ENCODE measurements at regions not wholly inside any gene's neighbourhood (a gene's known extent, or its start where the extent isn't known, plus 50 kb on each side); places are given as distances from the start of the nearest gene placed in this dataset.
A peak's percentile ranks its signal among the peaks of the same experiment; 100 is the strongest.
"Not testable (repeated sequence)": the region's sequence is repeated elsewhere in the genome, so short reads cannot be mapped to it uniquely, and the experiment has no call there.

DNA sequence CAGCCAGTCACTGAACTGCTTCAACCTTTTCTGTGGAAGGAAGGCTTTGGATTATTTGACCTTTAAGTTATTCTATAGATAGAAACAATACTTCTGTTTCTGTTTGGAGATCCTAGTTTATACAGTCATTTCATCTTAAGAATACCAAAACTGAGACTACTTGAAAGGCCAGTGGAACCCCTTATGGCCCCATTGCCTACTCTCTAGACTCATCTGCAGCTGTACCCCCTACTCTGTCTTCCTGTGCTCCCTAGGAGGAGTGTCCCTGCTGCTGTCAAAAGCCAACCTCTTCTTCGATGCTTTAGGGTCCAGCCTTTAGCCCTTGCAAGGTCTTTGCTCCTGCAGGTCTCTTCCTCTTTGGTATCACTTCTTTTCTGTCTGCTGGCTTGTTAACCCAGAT, 169.6 kb downstream of the EDEM1 start:
- DNase-seq (ENCODE audit: low spot score) = no peak

DNA sequence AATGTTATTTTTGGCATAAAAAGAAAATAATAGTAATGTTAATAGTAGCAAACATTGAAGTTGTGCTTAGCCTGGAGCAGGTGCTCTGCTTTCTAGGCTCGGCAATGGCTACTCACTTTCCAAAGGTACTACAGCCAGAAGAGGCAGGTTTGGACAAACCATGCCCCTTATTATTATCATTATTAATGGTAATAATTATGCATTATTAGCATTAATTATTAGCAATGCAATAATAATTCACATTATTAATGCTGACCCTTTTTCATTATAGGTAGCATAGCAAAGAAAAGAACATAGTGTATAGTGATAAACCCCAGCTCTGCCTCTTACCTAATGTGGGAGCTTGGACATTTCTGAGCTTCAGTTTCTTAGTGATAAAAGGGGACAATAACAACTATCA, 171.4 kb downstream of the EDEM1 start:
- no peak for DNase-seq (ENCODE audit: low spot score)

DNA sequence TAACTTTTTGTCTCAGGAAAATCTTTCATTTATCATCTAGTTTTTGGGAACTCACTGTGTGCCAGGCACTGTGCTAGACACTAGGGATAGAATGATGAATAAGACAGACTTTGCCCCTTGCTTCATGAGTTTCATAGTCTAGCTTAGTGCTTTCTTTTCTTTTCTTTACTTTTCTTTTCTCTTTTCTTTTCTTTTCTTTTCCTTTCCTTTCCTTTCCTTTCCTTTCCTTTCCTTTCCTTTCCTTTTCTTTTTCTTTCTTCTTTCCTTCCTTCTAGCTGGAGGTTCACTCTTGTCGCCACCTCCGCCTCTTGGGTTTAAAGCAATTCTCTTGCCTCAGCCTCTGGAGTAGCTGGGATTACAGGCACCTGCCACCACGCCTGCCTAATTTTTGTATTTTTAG, 172.9 kb downstream of the EDEM1 start:
- DNase-seq (ENCODE audit: low spot score) = no peak

DNA sequence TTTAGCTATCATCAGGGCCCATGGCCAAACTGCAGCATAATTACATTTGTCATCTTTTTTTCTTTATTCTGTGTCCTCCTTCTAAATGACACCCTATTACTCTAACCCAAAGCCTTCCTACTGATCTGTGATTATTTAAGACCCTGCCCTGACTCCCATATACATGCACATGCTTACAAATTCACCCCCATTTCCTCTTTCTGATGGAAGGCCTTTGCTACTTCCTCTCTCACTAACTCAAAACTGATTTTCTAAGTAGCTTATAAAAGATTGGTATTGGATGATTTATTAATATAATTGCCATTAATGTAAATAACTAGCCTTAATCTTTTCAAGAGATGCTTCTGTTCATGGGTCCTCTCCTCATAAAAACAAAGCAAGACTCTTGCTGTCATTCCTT, 179.2 kb downstream of the EDEM1 start:
- DNase-seq (ENCODE audit: low spot score) = no peak

DNA sequence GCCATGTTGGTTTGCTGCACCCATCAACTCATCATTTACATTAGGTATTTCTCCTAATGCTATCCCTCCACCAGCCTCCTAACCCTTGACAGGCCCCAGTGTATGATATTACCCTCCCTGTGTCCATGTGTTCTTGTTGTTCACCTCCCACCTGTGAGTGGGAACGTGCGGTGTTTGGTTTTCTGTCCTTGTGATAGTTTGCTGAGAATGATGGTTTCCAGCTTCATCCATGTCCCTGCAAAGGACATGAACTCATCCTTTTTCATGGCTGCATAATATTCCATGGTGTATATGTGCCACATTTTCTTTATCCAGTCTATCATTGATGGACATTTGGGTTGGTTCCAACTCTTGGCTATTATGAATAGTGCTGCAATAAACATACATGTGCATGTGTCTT, 184.0 kb downstream of the EDEM1 start:
- DNase-seq (ENCODE audit: low spot score) = not testable (repeated sequence)

DNA sequence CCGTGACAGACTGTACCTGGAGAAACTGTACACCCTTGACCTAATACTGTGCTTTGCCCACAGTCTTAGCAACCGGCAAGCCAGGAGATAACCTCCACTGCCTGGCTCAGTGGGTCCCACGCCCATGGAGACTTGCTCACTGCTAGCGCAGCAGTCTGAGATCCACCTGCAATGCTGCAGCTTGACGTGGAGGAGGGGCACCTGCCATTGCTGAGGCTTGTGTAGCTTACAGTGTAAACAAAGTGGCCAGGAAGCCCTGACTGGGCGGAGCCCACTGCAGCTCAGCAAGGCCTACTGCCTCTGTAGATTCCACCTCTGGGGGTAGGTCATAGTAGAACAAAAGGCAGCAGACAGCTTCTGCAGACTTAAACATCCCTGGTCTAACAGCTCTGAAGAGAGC, 189.3 kb downstream of the EDEM1 start:
- no peak for DNase-seq (ENCODE audit: low spot score)

DNA sequence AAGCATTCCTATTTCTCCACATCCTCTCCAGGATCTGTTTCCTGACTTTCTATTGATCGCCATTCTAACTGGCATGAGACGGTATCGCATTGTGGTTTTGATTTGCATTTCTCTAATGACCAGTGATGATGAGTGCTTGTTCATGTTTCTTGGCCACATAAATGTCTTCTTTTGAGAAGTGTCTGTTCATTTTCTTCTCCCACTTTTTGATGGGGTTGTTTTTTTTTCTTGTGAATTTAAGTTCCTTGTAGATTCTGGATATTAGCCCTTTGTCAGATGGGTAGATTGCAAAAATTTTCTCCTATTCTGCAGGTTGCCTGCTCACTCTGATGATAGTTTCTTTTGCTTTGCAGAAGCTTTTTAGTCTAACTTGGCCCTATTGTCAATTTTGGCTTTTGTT, 191.8 kb downstream of the EDEM1 start:
- DNase-seq (ENCODE audit: low spot score) = not testable (repeated sequence)

DNA sequence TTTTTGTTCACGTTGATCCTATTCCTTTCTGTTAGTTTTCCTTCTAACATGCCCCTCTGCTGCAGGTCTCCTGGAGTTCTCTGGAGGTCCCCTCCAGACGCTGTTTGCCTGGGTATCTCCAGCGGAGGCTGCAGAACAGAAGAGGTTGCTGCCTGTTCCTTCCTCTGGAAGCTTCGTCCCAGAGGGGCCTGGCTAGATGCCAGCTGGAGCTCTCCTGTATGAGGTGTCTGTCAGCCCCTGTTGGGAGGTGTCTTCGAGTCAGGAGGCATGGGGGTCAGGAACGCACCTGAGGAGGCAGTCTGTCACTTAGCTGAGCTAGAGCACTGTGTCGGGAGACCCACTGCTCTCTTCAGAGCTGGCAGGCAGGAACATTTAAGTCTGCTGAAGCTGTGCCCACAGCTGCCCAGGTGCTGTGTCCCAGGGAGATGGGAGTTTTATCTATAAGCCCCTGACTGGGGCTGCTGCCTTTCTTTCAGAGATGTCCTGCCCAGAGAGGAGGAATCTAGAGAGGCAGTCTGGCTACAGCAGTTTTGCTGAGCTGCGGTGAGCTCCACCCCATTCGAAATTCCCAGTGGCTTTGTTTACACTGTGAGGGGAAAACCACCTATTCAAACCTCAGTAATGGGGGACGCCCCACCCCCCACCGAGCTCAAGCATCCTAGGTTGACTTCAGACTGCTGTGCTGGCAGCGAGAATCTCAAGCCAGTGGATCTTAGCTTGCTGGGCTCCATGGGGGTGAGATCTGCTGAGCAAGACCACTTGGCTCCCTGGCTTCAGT, 196.2 kb downstream of the EDEM1 start:
- not testable (repeated sequence) for DNase-seq (ENCODE audit: low spot score)

DNA sequence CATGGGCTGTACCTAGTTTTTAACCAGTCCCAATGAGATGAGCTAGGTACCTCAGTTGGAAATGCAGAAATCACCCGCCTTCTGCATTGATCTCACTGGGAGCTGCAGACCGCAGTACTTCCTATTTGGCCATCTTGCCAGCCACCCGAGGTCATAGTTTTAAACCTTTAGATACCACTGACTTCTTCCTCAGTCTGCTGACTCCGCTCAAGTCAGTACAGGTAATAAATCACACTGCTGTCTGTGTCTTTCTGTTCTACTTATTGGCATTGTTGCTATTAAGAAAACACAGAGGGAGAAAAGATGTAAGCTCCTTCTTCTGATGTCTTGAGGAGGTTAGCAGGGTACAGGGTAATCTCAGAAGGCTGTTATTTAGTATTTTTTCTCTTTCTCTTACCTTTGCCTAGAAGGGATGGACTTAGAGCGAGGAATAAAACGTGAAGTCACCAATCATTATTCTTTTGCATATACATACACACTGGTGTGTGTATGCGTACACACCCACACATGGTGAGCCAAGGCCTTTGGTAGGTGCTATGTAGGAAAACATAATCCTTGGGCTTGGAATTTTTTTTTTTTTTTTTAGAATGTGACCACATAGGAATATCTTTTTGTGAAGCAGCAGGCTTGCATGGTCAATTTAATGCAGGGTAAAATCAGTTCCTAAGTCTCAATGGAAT, 197.2 kb downstream of the EDEM1 start:
- no peak for DNase-seq (ENCODE audit: low spot score)

DNA sequence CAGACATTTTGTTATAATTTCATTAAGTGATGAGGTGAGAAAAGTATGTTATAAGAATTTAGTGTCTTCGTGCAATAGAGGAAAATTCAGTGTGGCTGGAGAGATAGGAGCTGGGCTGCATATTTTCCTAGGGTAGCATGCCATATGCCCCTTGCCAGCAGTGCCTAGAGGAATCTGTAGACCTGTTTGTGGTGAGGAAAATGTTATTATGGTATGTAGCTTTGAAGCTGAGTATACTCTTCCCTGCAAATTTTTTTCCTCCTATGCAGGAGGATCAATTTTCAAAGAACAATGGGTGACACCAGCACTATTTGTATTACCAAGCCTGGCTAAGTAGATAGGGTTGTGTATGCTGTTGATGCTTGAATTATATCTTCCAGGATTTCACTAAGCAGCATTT, 200.6 kb downstream of the EDEM1 start:
- no peak for DNase-seq (ENCODE audit: low spot score)

DNA sequence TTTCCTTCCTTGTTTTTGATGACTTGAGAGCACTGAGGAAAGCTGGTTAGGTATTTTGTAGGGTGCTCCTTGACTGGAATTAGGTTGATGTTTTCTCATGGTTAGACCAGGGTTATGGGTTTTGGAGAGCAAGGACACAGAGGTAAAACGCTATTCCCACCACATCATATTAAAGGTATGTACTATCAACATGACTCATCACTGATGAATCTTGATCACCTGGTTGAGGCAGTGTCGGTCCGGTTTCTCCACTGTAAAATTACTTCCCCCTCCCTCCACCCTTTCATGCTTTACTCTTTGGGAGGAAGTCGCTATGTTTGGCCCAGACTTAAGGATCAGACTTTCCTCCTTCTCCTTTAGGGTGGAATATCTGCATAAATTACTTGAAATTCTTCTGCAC, 201.6 kb downstream of the EDEM1 start:
- no peak for DNase-seq (ENCODE audit: low spot score)

DNA sequence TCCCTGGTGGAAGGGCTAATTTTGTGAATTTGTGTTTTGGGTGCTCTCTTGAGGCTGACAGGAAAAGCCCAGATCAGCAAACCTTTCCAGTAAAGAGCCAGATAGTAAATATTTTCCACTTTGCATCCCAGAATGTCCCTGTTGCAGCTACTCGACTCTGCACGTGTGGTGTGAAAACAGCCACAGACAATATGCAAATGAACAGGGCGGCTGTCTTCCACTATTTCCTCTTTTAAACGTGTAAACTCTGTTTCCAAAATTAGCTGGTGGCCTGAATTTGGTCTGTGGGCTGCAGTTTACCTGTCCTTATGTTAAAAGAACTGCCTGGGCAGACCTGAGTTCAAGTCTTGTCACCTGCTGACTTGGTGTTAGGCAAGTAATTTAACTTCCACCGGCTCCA, 202.7 kb downstream of the EDEM1 start:
- no peak for DNase-seq (ENCODE audit: low spot score)

DNA sequence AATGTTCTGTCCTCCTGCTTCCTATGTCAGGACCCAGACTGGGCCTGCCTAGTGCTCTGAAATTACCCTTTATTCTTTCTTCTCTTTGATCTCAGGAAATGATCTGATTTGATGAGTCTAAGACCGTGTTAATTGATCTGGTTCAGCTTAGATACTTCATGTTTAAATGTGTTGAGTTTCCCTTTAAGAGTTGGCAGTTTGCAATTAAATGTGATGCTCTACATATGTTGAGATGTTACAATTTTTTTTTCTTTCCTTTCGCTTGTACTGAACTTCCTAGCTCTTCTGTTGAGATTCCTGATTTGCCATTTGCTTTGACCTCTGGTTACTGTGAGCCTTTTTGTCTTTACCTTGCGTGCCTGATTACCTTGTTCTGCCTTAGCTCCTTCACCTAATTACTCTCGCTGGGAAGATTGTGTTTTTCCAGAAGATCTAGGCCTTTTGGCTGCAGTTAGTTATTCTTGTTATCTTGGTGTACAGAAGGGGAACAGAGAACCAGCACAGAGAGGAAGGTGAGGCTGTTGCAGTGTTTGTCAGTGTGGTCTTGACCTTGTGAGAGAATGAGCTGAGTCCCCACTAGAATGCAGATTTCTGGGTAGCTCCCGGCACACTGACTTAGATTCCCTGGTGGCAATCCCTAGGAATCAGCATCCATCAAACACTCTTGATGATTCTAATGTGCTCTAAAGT, 203.6 kb downstream of the EDEM1 start:
- no peak for DNase-seq (ENCODE audit: low spot score)

DNA sequence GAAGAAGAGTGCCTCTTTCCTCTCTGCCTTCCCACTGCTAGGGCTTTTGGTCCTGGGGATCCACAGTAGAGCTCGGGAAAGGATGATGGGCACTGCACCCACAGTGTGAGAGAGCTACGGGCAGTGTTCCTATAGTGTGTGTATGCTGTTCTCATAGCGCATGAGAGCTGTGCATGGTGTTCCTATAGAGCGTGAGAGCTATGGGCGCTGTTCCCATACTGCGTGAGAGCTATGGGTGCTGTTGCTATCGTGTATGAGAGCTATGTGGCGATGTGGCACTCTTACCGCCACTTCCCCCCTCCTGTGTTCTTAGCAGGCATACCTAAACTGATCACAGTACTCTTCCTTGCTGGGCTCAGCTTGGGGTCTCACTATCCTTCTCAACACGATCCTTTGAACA, 213.5 kb downstream of the EDEM1 start:
- DNase-seq (ENCODE audit: low spot score) = no peak

DNA sequence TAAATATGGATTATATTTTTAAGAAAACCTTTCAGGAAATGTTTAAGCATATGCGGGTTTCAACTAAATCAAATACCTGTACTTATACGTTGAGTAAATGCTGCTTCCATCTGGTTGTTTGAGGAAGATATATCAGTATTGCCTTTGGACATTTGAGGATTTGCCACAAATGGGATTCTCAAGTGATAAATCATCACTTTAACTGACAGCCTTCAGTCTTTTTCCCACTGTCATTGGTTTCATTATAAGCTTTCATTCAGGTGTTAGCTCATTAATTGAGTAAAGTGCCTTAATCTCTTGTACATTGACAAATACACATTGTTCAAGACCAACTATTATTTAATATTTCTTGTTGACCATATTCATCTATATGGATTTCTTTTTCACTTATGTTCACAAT, 217.2 kb downstream of the EDEM1 start:
- DNase-seq (ENCODE audit: low spot score) = no peak

DNA sequence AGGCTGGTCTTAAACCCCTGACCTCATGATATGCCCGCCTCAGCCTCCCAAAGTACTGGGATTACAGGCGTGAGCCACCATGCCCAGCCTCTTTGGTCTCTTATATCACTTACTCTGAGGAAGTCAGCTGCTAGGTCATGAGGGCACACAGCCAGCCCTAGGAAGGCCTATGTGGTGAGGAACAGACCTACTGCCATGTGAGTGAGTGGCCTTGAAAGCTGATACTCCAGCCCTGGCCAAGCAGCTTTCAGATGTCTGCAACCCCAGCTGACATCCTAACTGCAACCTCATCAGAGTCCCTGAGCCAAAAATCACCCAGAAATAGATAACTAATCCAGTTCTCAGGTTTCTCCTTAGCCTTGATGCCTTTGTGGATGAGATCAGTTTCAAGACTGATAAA, 224.3 kb downstream of the EDEM1 start:
- DNase-seq (ENCODE audit: low spot score) = no peak

DNA sequence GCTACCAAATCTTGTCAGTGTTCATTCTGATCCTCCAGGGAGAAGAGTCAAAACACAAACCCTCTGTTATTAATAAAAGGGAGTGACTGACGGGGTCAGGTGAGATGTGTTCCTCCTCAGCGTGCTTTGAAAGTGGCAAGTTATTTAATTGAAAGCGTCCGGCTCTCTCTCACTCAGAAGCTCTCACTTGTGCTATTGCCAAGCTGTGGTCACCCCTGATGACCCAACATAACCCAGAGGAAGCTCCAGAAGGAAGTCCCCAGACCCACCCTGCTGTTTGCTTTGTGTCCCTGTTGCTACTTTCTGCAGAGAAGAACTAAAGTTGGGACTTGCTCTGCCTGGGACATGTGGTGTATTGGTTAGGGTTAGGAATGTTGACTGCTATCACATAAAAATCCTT, 235.6 kb downstream of the EDEM1 start:
- DNase-seq (ENCODE audit: low spot score) = no peak

DNA sequence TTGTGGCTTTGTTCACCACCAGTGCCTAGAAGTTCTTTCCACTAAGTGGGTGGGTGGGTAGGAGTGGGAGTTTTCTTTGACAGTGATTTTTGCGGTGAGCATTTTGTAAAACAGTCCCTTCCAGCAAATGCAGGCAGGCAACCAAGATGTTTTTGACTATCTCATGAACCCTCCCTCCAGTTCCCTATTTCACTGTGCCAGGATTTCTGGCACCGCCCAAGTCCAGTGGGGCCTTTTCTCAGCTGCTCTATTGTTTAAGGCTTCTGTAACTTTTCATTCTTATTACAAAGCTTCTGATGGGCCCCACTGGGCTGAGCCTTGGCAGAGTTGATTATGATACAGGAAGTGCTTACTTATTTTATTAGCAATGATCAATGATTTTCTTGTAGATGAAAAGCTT, 236.0 kb downstream of the EDEM1 start:
- no peak for DNase-seq (ENCODE audit: low spot score)

DNA sequence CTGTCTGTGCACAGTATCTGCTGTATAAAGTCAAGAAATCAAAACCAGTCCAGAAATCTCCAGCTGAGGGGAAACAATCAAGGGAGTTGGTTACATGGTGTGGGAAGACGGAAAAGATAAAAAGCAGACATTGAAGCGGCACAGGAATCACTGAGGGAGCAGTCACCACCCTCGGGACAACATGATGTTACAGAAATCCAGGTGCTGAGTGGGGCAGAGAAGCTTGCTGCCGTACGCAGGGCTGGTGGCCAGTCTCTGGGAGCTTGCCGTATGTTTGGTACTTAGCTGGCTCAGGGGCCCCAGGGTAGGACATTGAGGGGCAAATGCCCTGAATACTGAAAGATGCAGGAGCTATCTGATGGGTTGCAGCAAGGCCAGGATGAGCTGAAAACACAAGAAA, 237.9 kb downstream of the EDEM1 start:
- no peak for DNase-seq (ENCODE audit: low spot score)

DNA sequence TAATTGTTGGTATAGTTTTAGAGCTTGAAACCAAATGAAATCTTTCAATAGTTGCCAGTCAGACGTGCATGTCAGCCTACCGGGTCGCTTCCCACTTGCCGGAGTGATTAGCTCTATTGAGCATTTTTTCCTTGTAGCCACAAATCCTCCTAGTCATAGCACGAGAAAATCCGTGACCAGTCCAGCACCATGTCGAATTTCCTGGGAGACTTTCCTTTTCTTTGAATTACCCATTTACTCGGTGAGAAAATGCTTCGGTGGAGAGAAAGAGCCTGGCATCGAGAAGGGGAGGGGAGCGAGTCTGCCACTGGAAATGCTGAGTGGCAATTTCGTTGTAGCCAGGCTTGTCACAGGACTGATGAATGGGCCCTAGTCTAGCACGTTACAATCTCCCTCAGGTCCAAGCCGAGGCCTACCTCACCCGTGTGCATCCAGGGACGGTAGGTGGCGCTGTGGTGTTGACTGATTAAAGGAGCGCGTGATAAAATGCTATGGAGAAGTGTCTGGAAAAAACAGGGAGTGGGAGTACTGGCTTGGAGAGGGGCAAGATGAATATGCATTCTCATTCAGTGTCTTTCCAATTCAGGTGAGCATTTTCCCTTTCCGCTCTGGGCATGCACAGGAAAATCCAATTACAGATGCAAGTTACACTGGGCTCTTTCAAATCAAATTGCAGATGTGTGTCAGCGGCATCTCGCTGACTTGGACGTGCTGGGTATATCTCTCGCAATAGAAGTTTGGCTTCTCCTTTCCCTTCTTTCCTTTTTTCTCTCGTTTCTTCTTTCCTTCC, 238.8 kb downstream of the EDEM1 start:
- DNase-seq (ENCODE audit: low spot score) = peak; percentile 20

DNA sequence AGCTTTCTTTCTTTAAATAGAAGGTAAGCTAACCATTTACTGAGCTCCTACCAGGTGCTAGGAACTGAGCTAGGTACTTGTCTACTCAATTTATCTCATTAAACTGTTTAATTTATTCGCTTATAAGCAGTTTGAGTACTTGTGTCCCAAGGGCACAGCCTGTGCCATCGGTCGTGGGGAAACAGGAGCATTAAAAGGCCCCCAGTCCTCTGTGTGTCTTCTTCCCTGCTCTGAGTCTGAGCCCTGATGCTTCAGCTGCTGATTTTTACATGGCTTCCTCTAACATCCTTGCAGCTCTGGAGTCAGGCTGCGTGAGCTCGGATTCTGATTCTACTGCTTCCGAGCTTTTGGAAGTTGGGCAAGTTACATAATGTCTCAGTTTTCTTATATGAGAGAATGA, 239.5 kb downstream of the EDEM1 start:
- DNase-seq (ENCODE audit: low spot score) = no peak

DNA sequence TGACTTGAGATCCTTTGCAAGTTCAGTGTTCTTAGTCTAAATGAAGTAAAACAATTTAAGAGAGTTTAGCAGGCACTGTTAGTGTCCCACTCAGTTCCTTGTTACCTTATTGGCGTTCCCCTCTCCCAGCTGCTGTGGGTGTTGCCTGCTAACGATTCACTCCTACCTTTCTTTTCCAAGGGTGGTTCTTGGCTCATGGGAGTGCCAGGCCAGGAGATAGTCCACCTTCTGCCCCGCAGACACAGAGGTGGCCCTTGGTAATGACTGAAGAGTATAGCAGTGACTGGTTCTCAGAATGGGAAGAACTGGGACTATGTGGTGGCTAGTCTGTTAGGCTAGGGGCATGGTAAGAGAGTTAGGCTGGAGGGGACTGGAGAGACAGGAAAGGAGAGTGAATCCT, 240.4 kb downstream of the EDEM1 start:
- no peak for DNase-seq (ENCODE audit: low spot score)

Measured in hepatic stellate cell (primary cell).